ENCODE measurements at regions not wholly inside any gene's neighbourhood (a gene's known extent, or its start where the extent isn't known, plus 50 kb on each side); places are given as distances from the start of the nearest gene placed in this dataset.

- TF ChIP-seq CTCF (IDR thresholded peaks at IDR 0.05; ENCODE audit: poor library complexity) (no peak), EZH2phosphoT487 (IDR thresholded peaks at IDR 0.05; ENCODE audit: low read depth, severe bottlenecking, unreplicated experiment) (no peak)
Observed at GRCh38 chr3:132984181-132984580, 54.0 kb upstream of the TMEM108 start.

Measured in hepatocyte (in vitro differentiated cells).